GM18520 (cell line): ENCODE measurements at regions not wholly inside any gene's neighbourhood (a gene's known extent, or its start where the extent isn't known, plus 50 kb on each side); places are given as distances from the start of the nearest gene placed in this dataset.

ENCODE experiments used
- ATAC-seq: cut with Tn5 transposase; IDR thresholded peaks from one replicate; pipeline ENCODE4 v1.9.1; 2021; ENCODE audit not compliant: unreplicated experiment

GRCh38 chr6:166050559-166050958 lies 117.1 kb downstream of the TBXT start:
- no peak for ATAC-seq

GRCh38 chr6:166046982-166047381 lies 120.7 kb downstream of the TBXT start:
- ATAC-seq = no peak

- ATAC-seq = no peak
These were observed 121.4 kb downstream of the TBXT start for GRCh38 chr6:166046226-166046625.

GRCh38 chr6:166045860-166046200 lies 121.8 kb downstream of the TBXT start:
- ATAC-seq = no peak

- no peak for ATAC-seq
These were observed 122.3 kb downstream of the TBXT start for GRCh38 chr6:166045173-166045859.

- no peak for ATAC-seq
These were observed 126.4 kb downstream of the TBXT start for GRCh38 chr6:166041277-166041676.

- ATAC-seq = no peak
These were observed 127.4 kb downstream of the TBXT start for GRCh38 chr6:166040292-166040691.

GRCh38 chr6:166036316-166037095 lies 131.1 kb downstream of the TBXT start:
- no peak for ATAC-seq

GRCh38 chr6:166032366-166033200 lies 135.1 kb downstream of the TBXT start:
- ATAC-seq = no peak

- ATAC-seq = no peak
These were observed 136.4 kb downstream of the TBXT start for GRCh38 chr6:166031275-166031674.

- ATAC-seq = peak; percentile 77
These were observed 138.1 kb downstream of the TBXT start for GRCh38 chr6:166029506-166029905.

- no peak for ATAC-seq
These were observed 139.9 kb downstream of the TBXT start for GRCh38 chr6:166027761-166028160.

GRCh38 chr6:166026586-166027126 lies 141.0 kb downstream of the TBXT start:
- no peak for ATAC-seq

GRCh38 chr6:166025149-166025898 lies 142.3 kb downstream of the TBXT start:
- ATAC-seq = no peak

GRCh38 chr6:166024252-166024651 lies 143.4 kb downstream of the TBXT start:
- ATAC-seq = no peak

GRCh38 chr6:166023273-166023989 lies 144.2 kb downstream of the TBXT start:
- no peak for ATAC-seq

GRCh38 chr6:166021429-166021828 lies 146.2 kb downstream of the TBXT start:
- no peak for ATAC-seq

- no peak for ATAC-seq
These were observed 148.4 kb downstream of the TBXT start for GRCh38 chr6:166019214-166019613.

- no peak for ATAC-seq
These were observed 150.5 kb downstream of the TBXT start for GRCh38 chr6:166017032-166017635.

GRCh38 chr6:166014966-166015365 lies 152.7 kb downstream of the TBXT start:
- no peak for ATAC-seq
